ENCODE measurements at regions not wholly inside any gene's neighbourhood (a gene's known extent, or its start where the extent isn't known, plus 50 kb on each side); places are given as distances from the start of the nearest gene placed in this dataset.
"Not testable (repeated sequence)": the region's sequence is repeated elsewhere in the genome, so short reads cannot be mapped to it uniquely, and the experiment has no call there.

DNA sequence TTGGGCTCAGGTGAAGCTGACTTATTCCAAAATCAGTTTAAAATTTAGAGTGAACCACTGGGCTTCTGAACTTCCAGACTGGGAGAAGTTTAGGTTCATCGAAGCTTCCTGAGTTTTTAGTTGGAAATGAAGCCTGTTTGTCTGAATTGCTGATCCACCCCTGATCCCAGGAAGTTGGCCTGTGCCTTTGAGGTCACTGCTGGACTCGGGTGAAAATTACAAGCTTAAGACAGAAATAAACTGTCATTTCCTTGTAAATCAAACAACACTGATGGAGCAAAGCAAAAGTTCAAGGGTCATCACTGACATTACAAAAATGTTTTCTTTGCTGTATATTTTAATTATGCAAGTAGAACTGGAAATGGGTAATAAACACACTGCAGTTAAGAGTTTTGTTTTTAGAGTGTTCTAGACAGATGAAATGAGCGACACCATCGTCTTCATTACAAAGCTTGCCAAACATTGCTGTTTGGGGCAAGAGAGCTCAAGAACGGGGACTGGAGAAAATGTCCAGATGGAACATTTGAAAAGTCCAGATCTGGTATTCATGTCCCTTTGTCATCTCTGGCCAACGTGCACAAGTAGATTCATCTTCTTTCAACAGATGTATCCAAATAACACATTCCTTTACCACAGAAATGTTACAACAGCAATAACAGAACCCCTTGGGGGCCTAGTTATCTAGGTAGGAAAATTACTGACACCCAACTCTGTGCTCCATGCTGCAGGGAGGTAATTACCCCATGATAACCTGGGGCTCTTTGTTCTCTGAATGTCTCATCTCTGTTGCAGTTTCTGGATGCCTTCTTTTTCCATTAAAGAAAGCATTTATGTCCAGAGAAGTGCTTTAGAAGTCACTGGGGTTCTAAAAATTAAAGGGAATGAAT lies 142.4 kb upstream of the ERCC6L2 start:
- DNase-seq (ENCODE audit: low read depth) = no peak

DNA sequence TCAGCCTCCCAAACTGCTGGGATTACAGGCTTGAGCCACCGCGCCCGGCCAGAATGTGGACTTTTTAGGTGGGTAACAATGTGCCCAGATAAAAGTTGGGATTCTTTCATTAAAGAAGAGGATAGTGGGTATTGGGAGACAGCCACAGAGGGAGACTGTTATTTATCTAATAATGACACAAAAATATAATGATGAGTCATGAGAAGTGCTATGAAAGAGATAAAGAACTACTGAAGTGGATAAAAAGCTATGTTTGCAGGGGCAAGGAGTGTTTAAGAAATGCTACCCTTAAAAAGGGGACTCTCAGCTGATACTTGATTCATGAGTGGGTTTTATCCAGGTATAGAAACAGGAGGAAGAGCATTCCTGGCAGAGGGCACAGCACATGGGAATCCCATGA lies 143.6 kb upstream of the ERCC6L2 start:
- no peak for DNase-seq (ENCODE audit: low read depth)

DNA sequence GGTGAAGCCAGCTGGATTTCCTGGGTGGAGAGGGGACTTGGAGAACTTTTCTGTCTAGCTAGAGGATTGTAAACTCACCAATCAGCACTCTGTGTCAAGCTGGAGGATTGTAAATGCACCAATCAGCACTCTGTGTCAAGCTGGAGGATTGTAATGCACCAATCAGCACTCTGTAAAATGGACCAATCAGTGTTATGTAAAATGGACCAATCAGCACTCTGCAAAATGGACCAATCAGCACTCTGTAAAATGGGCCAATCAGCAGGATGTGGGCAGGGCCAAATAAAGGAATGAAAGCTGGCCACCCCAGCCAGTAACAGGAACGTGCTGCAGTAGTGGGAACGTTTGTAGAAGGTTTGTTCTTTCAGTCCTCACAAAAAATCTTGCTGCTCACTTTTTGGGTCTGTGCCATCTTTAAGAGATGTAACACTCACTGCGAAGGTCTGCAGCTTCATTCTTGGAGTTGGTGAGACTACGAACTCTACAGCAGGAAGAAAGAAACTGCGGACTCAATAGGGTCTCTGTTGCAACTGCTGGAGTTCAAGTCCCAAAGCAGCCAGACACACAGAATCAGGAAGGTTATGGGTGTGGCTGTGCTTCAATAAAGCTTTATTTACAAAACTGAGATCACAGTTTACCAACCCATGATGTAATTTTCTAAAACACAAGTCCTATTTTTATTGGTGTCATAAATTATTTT lies 145.7 kb upstream of the ERCC6L2 start:
- DNase-seq (ENCODE audit: low read depth) = no peak

DNA sequence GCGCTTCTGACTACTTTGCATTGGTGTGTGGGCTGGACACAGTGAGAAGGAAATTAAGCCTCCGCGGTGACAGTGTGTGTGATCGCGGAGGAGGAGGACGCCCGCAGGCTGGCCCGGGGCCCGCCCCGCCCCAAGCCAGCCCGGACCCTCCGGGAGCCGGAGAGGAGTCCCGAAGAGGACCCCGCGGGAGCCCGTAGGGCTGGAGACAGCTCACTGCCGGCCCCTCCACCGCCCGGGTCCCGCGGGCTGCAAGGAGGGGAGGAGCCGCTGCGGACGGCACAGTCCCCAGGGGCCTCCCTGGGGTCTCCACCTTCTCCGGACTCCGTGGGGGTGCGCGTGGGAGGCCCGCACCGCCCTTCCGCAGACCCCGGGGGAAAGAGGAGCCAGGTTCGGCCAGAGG lies 146.4 kb upstream of the ERCC6L2 start:
- DNase-seq (ENCODE audit: low read depth) = no peak

DNA sequence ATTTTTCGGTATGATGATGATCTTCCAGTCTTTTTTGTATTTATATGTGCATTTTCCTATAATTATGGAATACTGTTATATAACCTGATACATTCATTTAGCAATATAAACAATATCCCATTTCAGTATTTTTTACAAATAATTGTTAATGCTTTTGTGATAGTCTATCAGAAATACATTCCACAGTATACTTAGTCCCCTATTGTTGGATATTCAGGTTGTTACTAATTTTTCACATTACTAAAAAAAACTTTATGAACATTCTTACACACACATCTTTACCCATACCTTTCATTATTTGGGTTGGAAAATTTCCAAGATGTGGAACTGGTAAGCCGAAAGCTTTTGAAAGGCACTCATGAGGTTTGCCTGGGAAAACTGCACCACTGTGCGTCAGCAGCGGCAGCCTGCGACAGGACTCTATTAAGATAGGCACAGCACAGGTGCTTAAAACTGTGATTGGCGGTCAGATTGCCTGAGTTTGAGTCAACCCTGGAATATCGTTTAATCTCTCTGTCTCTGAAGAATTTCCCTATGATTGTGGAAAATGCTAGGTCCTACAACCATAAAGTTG lies 147.5 kb upstream of the ERCC6L2 start:
- no peak for DNase-seq (ENCODE audit: low read depth)

DNA sequence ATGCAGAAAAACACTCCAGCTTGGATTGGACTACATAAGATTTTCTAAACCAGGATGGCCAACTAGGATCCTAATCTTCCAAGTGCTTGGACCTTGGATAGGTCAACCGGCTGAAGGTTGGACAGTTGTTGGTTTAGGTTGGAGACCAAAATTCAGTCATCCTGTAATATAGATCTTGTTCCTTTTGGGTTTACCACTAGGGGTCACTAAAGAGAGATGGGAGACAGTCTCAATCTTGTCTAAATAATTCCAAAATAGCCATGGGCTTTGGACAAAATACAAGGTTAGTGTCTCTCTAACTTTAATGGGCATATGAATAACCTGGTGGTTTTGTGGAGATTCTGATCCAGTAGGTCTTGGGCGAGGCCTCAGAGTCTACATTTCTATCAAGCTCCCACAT lies 148.7 kb upstream of the ERCC6L2 start:
- peak; percentile 31 for DNase-seq (ENCODE audit: low read depth)

DNA sequence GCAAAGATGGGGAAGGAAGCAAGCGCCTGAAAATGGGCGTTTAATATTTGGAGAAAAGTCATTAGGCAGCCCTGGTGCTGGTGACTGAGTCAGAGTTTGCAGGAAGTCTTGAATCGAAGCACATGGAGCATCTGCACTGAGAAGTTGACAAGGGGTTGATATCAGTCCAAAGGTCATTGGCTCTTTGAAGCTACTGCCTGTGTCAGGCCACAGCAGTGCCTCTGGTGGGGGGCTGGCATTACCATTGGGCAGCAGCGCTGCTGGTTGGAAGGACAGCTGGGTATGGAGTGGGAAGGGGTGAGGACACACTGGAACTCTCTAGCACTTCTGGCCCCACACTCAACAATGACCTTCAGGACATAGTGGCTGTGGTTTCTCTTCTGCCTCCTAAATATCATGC lies 150.4 kb upstream of the ERCC6L2 start:
- no peak for DNase-seq (ENCODE audit: low read depth)

DNA sequence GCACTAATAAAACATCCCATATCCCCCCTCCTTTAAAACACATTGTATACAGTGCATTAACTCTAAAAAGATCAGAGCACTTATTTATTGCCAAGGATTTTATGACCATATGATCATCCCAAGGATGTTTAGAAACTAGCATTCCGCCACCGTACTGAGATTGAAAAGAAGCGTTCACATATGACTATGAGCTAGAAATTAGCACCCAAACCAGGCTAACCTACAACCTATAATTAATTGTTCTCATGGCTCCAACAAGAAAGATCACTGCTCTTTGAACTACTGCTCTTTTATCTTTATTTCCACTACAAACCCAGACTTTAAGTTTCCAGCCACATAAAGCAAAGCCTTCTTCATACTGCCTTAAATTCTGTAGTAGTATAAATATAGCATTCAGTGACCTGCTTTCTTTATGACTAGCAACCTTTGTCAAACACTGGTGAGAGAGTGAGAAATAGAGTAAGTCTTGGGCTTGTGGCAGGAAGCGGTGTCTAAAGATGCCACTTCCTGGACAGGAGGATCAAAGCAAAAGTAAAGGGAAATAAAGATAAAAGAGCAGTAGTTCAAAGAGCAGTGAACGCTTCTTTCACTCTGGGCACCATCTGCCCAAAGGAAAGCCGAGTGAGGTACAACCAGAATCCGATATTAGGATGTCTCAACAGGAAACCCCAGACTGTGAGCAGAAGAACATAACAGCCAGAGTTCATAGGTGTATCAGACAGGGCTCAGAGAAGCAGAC lies 151.1 kb upstream of the ERCC6L2 start:
- DNase-seq (ENCODE audit: low read depth) = no peak

DNA sequence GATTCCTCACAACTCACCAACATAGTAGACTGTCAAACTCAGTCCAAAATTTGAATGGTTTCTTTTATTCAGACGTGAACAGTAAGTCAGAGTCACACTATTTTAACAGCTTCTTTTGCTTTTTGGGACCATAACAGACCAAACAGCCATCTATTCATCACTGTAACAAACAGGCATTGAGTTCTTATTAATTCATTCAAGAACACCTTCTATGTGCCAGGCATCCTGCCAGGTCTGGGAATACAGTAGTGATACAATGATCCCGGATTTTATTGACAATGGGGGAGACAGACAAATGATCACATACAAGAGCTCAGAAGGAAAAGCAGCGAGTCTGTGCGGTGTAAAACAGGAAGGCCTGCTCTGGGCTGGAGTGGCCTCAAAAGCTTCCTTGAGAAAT lies 153.3 kb upstream of the ERCC6L2 start:
- DNase-seq (ENCODE audit: low read depth) = no peak

DNA sequence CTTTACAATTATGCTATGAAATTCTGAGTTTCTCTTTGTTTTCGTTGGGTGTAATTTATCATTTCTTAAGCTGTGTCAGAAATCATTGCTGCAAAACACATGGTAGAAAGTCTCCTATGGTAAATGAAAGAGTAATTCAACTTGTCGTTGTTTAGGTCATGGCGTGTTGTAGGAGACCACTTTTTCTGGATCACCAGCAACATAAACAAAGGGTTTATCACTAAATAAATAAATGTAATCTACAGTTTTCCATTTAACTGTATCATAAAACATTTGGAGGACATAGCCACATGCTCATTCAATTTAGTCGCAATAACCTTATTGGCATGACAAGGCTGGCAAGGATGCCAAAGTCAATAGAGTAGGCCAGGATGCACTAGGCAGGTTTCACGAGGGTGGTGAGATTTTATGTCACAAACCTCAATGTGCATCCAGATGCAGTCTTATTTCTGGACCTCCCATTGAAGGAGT lies 154.4 kb upstream of the ERCC6L2 start:
- DNase-seq (ENCODE audit: low read depth) = no peak

DNA sequence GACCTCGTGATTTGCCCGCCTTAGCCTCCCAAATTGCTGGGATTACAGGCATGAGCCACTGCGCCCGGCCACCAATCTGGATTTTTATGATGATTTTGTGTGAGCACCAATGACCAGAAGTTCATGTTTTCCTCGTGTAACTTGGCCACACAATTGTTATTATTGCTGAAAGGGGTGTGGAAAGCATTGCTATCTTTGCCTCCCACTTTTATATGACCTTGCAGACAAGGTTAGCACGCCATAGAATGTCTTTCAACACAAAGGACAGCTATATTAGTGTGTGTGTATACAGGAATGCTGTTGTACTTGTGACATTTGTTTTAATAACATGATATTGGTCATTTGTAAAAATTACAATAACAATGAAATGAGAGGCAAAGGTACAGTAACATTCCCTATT lies 155.0 kb upstream of the ERCC6L2 start:
- DNase-seq (ENCODE audit: low read depth) = no peak

DNA sequence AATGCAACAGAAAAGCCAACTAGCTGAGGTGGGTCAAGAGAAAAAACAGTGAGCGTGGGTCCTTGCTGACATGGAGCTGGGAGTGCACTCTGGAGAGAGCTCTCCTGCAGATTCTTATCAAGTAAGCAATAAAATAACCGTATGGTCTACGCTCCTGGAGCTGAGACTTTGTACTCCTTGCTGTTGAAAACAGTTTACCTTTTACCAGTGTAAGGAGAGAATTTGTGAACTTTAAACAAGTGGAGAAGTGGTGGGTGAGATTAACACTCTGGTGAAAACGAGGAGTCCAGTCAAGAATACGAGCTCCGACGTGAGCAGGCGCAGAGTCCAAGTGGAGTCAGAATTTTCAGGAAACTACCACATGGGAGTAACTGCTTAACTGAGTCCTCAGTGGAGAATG lies 156.1 kb upstream of the ERCC6L2 start:
- DNase-seq (ENCODE audit: low read depth) = no peak

DNA sequence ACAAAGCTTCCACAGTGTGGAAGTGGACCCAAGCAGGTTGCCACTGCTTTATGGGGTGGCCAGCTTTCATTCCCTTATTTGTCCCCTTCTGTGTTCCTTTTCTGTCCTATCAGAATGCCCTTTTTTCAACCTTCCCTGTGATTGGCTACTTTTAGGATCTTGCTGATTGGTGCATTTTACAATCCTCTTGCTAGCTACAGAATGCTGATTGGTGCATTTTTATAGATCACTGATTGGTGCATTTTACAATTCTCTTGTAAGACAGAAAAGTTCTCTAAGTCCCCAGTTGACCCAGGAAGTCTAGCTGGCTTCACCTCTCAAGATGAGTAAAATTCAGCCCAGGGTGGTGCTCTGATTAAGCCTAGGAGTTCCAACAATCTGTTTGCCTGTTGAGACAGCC lies 157.2 kb upstream of the ERCC6L2 start:
- no peak for DNase-seq (ENCODE audit: low read depth)

DNA sequence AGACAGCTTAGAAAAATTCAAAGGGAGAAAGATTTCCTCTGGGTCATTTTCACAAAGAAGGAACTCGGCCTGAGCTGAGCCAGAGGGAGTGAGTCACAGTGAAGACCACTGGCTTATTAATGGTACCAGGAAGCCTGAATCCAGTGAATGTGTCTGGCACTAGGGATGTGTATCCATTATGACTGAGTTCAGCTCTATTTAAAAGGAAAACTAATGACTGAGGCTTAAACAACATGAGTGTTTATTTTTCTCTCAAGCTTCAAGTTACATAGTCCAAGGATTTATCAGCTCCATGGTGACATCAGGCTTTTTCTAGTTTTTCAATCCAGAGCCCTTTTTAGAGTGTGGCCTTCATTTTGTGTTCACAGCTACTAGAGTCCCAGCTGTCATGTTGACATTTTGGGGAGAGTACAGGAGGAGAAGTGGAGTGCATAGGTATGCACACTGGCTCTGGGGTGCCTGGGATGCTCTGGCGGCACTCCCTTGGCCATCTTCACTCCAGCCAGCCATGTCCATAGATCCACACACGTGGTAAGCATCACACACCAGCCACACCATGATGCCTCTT lies 159.5 kb upstream of the ERCC6L2 start:
- DNase-seq (ENCODE audit: low read depth) = no peak

DNA sequence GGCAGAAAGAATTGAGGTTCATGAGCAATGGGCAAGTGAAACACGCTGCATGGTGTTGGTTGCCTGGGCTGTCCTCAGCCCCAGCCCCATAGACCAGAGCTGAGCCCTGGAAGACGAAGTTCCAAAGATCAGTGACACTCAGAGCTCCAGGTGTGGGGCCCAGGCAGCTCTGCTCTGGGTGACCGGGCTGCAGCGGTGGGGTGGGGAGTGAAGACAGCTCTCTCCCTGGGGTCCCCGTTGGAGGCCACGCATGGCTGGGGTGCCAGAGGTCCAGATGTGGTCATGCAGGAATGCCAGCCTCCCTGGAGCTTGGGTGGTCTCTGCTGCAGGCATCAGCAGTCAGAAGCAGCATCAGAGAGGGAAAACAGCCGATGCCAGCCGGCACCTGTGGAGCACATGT lies 165.0 kb upstream of the ERCC6L2 start:
- DNase-seq (ENCODE audit: low read depth) = no peak

DNA sequence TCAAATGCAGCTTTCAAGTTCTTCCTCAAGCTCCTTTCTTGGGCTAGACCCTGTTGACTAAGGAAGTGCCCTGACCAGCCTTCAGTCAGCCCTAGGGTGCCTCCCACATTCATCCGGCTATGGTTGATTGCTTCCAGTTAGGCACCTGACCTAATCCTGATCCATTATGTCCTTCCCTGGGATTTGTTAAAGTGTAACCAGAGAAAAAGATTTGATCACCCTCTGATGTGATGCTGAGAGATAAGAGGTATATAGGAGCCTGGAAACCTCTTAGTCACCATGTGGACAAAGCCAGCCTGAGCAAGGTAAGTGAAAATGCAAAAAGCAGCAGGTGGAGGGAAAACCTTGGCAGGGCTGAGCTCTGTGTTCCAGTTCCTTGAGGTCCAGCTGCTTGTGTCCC lies 178.8 kb upstream of the ERCC6L2 start:
- DNase-seq (ENCODE audit: low read depth) = no peak

DNA sequence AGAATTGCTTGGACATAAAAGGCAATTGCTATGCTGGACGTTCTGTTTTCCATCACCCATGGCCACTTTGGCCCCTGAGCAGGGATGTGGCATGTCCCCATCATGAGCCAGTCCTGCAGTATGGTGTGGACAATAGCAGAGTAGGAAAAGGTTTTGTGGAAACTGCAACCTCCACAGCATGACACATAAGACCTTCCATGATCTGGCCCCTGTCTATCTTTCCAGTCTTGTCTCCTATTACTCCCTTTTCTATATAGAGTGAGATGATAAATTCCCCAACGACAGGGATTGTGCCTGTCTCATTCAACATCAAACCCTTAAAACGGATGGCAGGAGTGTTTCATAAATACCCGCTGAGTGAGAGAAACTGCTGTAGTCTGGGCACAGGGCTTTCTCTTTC lies 174.7 kb upstream of the PTCH1 start:
- no peak for DNase-seq (ENCODE audit: low read depth)

DNA sequence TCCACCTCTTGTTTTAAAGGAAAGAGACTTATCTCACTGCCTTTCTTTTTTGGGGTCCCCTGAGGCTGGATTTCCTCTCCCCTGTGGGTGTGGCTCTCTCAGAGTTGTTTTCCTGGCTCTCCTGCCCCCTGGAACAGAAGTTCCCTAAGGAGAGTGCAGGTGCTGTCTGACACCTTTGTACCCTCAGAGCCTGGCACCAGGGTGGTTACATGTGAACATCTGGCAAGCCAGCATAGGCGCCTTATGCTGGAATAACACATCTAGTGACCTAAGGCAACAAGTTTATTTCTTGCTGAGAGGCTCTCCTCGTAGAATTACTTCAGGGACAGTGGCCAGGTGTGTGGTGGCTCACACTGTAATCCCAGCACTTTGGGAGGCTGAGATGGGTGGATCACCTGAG lies 172.9 kb upstream of the PTCH1 start:
- no peak for DNase-seq (ENCODE audit: low read depth)

DNA sequence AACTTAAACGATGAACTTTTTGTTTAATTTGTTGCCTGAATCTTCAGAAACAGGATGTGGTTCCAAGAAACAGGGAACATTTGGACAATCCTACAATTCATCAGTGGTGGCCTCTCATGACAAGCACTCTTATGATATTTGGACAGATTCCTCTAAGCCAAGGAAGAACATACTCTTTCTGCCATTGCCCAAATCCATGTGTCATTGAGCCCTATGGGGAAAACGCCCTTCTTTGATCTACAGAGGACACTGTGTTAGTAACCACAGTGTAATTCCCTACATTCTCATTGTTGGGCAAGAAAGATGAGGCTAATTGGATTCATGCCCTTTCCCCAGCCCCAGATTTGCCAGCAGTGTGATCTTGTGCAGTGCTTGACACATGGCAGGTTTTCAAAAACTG lies 167.7 kb upstream of the PTCH1 start:
- DNase-seq (ENCODE audit: low read depth) = no peak

DNA sequence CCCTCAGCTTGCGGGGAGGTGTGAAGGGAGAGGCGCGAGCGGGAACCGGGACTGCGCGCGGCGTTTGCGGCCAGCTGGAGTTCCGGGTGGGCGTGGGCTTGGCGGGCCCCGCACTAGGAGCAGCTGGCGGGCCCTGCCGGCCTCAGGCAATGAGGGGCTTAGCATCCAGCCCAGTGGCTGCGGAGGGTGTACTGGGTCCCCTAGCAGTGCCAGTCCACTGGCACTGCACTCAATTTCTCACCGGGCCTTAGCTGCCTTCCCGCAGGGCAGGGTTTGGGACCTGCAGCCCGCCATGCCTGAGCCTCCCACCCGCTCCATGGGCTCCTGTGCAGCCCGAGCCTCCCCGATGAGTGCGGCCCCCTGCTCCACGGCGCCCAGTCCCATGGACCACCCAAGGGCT lies 163.5 kb upstream of the PTCH1 start:
- DNase-seq (ENCODE audit: low read depth) = not testable (repeated sequence)

DNA sequence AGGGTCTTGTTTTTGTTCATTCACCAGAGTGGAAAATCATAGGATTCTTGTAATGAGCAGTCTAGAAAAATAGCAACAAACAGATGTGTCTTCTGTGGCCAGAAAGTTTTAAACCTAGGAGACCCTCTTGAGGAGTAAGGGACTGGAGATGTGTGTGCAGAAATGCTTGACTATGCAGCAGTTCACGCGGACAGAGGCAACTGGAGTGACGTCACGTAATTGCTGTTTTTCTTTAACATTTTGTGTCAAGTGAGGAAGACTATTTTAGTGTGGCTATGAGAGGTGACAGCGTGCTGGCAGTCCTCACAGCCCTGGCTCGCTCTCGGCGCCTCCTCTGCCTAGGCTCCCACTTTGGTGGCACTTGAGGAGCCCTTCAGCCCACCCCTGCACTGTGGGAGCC lies 163.1 kb upstream of the PTCH1 start:
- DNase-seq (ENCODE audit: low read depth) = no peak

DNA sequence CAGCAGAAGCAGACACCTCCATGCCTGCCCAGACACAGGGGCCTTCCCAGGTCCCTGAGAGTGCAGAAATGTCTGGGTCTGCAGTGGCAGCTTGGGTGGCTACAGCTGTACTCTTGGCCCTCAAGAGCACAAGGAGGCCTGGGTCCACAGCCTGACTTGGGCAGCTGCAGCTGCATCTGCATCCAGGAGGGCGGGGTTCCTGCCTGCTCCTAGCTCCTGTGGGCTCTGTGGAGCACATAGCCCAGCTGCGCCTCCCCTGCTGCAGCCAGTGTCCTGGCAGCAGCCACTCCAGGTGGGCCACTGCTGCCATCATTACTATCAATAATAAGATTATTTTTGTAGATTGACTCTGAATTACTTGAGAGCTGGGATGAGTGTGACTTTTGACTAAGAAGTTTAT lies 162.0 kb upstream of the PTCH1 start:
- no peak for DNase-seq (ENCODE audit: low read depth)

Measured in forelimb muscle (tissue), 1 donor.